Gastrocnemius medialis (tissue), 4 donors: ENCODE measurements at regions not wholly inside any gene's neighbourhood (a gene's known extent, or its start where the extent isn't known, plus 50 kb on each side); places are given as distances from the start of the nearest gene placed in this dataset.
"Not testable (repeated sequence)": the region's sequence is repeated elsewhere in the genome, so short reads cannot be mapped to it uniquely, and the experiment has no call there.

Experiments
- ATAC-seq, 2 donors: fragments of 150-250 bp; one replicate each; pipeline ENCODE4 v1.9.1; 2016
- DNase-seq, 2 donors: peaks; one replicate each; pipeline ENCODE4 v3.0.0-alpha.2; 2019
- H3K27ac ChIP-seq, 4 donors: fragments of 200-600 bp; sonication (generic); 1 replicate in 1 of 4; 2 replicates in 3 of 4; pipeline ENCODE4 v1.5.1; 2016 to 2018; ENCODE audit warnings: mild to moderate bottlenecking in 2 of 4, moderate library complexity in 1 of 4
- H3K27me3 ChIP-seq, 3 donors: fragments of 200-600 bp; sonication (generic) in 2 of 3; 1 replicate in 1 of 3; 2 replicates in 2 of 3; pipeline versions ENCODE4 v1.5.1 to v1.6.0; 2016 to 2019; ENCODE audit warnings: mild to moderate bottlenecking in 1 of 3, moderate library complexity in 1 of 3
- H3K36me3 ChIP-seq, 2 donors: fragments of 200-600 bp; sonication (generic) in 1 of 2; one replicate each; pipeline ENCODE4 v1.5.1; 2017 to 2018
- H3K4me1 ChIP-seq, 2 donors: fragments of 200-600 bp; sonication (generic) in 1 of 2; one replicate each; pipeline ENCODE4 v1.5.1; 2016 to 2017; ENCODE audit warnings: mild to moderate bottlenecking in 2 of 2
- H3K4me3 ChIP-seq, 4 donors: fragments of 200-600 bp; sonication (generic) in 3 of 4; 1 replicate in 1 of 4; 2 replicates in 3 of 4; pipeline ENCODE4 v1.5.1; 2016 to 2019; ENCODE audit warnings: mild to moderate bottlenecking in 2 of 4
- H3K9me3 ChIP-seq, 3 donors: fragments of 200-600 bp; sonication (generic) in 2 of 3; 1 replicate in 1 of 3; 2 replicates in 2 of 3; pipeline ENCODE4 v1.5.1; 2016 to 2019
- POLR2A ChIP-seq, 2 donors: fragments of 450-650 bp; IDR thresholded peaks; one replicate each; pipeline ENCODE4 v1.6.1; 2017; ENCODE audit warnings: antibody characterized with exemption in 2 of 2, mild to moderate bottlenecking in 2 of 2, moderate library complexity in 2 of 2
- in situ Hi-C, 4 donors: fragments of 200-750 bp; cut with MboI; loops; one replicate each; pipeline versions ENCODE4 v1.15.0 to v1.8.0; 2017; ENCODE audit warnings: low sequenced_read_pairs in 4 of 4
- intact Hi-C: fragments of 100-400 bp; cut with DNase I; formaldehyde crosslinking; loops from one replicate; pipeline ENCODE4 v1.15.1; 2023; ENCODE audit warnings: low total_unique reads
- TF ChIP-seq, protein P1 (sequence below), 5 experiments: fragments of 450-650 bp in 3 of 5; fragments of 200-600 bp in 2 of 5; sonication (generic) in 2 of 5; IDR thresholded peaks in 4 of 5; conservative IDR thresholded peaks in 1 of 5; 1 replicate in 4 of 5; 2 replicates in 1 of 5; pipeline ENCODE4 v1.5.1; 2016 to 2019; ENCODE audit warnings: antibody characterized with exemption in 5 of 5, mild to moderate bottlenecking in 3 of 5, moderate library complexity in 3 of 5

DNA sequence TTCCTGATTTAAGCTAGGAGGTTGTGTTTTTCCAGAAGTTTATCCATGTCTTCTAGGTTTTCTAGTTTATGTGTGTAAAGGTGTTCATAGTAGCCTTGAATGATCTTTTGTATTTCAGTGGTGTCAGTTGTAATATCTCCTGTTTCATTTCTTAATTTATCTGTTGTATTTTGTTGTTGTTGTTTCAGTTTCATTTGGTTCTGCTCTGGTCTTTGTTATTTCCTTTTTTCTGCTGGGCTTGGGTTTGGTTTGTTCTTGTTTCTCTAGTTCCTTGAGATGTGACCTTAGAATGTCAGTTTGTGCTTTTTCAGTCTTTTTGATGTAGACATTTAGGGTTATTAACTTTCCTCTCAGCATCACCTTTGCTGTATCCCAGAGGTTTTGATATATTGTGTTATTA is 62.8 kb downstream of the SCP2D1 start:
- H3K27ac ChIP-seq, H3K36me3 ChIP-seq, H3K27me3 ChIP-seq, H3K9me3 ChIP-seq, H3K4me1 ChIP-seq, ATAC-seq, H3K4me3 ChIP-seq, in situ Hi-C loops, DNase-seq, intact Hi-C loops: not testable (repeated sequence)

DNA sequence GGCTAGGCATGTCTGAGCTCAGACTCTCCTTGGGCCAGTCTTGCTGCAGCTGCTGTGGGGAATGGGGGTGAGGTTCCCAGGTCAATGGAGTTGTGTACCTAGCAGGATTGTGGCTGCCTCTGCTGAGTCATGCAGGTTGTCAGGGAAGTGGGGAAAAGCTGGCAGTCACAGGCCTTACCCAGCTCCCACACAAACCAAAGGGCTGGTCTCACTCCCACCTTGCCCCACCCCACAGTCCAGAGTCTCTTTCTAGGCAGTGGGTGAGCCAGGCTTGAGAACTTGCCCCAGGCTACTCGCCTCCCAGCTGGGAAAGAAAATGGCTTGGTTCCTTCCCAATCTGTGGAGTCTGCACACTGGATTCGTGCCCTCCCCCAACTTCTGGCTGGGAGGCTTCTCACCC is 65.7 kb downstream of the SCP2D1 start:
- intact Hi-C loops (no loop called here), in situ Hi-C loops (no loop called here)
- no peaks in the 10 kb centered on the region for H3K4me1 ChIP-seq
- no peaks in the 10 kb centered on the region for H3K9me3 ChIP-seq
- H3K4me3 ChIP-seq: no peak overlapping the region
- no peaks in the 10 kb centered on the region for H3K36me3 ChIP-seq
- ATAC-seq: no peak
- H3K27ac ChIP-seq: no peak overlapping the region
- TF ChIP-seq, protein P1, sequence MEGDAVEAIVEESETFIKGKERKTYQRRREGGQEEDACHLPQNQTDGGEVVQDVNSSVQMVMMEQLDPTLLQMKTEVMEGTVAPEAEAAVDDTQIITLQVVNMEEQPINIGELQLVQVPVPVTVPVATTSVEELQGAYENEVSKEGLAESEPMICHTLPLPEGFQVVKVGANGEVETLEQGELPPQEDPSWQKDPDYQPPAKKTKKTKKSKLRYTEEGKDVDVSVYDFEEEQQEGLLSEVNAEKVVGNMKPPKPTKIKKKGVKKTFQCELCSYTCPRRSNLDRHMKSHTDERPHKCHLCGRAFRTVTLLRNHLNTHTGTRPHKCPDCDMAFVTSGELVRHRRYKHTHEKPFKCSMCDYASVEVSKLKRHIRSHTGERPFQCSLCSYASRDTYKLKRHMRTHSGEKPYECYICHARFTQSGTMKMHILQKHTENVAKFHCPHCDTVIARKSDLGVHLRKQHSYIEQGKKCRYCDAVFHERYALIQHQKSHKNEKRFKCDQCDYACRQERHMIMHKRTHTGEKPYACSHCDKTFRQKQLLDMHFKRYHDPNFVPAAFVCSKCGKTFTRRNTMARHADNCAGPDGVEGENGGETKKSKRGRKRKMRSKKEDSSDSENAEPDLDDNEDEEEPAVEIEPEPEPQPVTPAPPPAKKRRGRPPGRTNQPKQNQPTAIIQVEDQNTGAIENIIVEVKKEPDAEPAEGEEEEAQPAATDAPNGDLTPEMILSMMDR (IDR thresholded peaks at IDR 0.05 in 4 of 5, conservative IDR thresholded peaks at IDR 0.05 in 1 of 5): no peak
- TF ChIP-seq POLR2A (IDR thresholded peaks at IDR 0.05): no peak
- no peaks in the 10 kb centered on the region for H3K27me3 ChIP-seq
- DNase-seq: no peak

DNA sequence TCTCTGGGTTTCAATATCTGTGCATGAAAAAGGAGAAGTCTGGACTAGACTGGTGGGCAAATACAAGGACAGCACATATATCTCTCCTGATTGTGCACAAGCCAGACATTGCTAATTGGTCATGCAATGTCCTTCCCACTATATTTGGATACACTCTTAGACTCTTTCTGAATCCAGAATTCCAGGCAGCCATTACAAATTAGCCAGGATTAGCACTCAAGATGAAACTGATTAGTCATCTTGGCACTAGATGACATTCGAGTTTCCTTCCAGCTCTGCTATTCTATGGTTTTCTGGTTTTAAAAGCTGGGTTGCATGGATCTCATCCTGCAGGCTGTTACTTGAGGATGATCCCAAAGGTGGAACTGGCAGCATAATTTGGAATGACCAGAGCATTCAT is 73.2 kb downstream of the SCP2D1 start:
- ATAC-seq (no peak), DNase-seq (no peak)
- no peak overlapping the region for H3K4me3 ChIP-seq
- H3K4me1 ChIP-seq: no peaks in the 10 kb centered on the region
- no peaks in the 10 kb centered on the region for H3K9me3 ChIP-seq
- H3K36me3 ChIP-seq: no peaks in the 10 kb centered on the region
- in situ Hi-C loops (no loop called here), intact Hi-C loops (no loop called here)
- no peaks in the 10 kb centered on the region for H3K27me3 ChIP-seq
- TF ChIP-seq POLR2A (IDR thresholded peaks at IDR 0.05): no peak
- TF ChIP-seq, protein P1 (IDR thresholded peaks at IDR 0.05 in 4 of 5, conservative IDR thresholded peaks at IDR 0.05 in 1 of 5): no peak
- H3K27ac ChIP-seq: no peak overlapping the region

DNA sequence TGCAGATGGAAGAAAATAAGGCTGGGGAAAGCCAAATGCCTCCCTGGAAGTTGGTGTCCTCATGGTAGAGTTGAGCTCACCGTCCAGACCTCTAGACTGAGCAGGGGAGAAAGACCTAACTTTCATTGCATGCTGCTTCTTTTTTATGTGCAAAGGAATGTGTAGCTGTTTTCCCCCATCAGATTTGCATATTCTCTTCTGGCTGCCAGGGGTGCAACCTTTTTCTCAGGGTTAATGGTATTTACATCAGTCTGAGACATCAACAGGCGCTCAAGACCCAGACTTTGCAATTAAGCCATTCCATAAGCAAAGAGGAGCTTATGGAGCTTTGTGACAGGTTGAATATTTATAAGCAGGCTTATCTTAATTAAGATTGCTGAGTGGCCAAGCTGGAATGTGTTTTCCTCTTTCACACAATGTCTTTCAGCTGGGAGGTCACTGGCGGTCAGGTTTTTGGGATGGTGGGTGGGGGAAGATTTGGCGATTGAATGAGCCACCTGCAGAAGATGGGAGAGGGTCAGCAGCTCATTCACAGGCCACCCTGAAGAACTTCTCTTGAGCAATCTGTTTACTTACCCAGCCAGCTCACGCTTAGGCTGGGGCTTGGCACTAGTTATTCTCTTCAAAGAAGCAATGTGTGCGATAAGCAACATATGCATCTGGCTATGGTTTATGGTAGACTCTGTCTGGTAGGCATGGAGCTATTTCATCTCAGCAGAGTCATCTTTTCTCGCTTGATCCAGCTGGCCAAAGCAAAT is 88.6 kb downstream of the SCP2D1 start:
- no peak for TF ChIP-seq POLR2A (IDR thresholded peaks at IDR 0.05)
- TF ChIP-seq, protein P1 (IDR thresholded peaks at IDR 0.05 in 4 of 5, conservative IDR thresholded peaks at IDR 0.05 in 1 of 5): no peak
- Histone ChIP-seq H3K36me3 (no peaks in the 10 kb centered on the region), H3K9me3 (no peaks in the 10 kb centered on the region), H3K4me1 (no peaks in the 10 kb centered on the region), H3K4me3 (no peak overlapping the region), H3K27me3 (no peaks in the 10 kb centered on the region), H3K27ac (no peak overlapping the region)
- no peak for DNase-seq
- intact Hi-C loops: loop anchor here (10.0 kb wide), 1 partner anchor 763 kb away; no protein-coding TSS in a partner anchor
- in situ Hi-C loops: loop anchor here in 1 of 4 donors (25.0 kb wide), 1 partner anchor 285 kb away; no protein-coding TSS in a partner anchor
- ATAC-seq: no peak

DNA sequence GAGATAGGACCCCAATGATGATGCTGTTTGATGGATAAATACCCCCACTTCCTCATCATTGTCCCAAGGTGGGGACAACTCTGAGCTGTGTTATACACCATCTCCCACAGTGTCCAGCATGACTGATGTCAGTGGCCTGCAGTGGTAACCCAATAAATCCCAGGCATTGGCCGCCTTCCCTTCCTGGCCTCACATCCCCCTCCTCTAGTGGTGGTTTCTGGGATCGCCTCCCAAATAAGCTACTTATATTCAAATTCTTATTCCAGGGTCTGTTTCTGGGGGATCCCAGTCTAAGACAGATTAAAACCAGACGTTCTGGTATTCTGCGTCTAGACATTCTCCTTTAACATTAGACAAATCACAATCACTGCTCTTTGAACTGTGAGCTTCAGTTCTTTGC is 90.6 kb downstream of the SCP2D1 start:
- intact Hi-C loops: loop anchor here (10.0 kb wide), 1 partner anchor 761 kb away; no protein-coding TSS in a partner anchor
- in situ Hi-C loops: loop anchor here in 1 of 4 donors (25.0 kb wide), 1 partner anchor 283 kb away; no protein-coding TSS in a partner anchor
- ATAC-seq: no peak

More for the DNA sequence above, 90.6 kb downstream of the SCP2D1 start:
- Histone ChIP-seq H3K4me3 (no peak overlapping the region), H3K4me1 (no peaks in the 10 kb centered on the region), H3K9me3 (no peaks in the 10 kb centered on the region), H3K27ac (no peak overlapping the region), H3K36me3 (no peaks in the 10 kb centered on the region), H3K27me3 (no peaks in the 10 kb centered on the region)
- TF ChIP-seq, protein P1 (IDR thresholded peaks at IDR 0.05 in 4 of 5, conservative IDR thresholded peaks at IDR 0.05 in 1 of 5): no peak
- no peak for TF ChIP-seq POLR2A (IDR thresholded peaks at IDR 0.05)
- DNase-seq: no peak
